Cardiac muscle cell (in vitro differentiated cells and primary cell): ENCODE measurements at regions not wholly inside any gene's neighbourhood (a gene's known extent, or its start where the extent isn't known, plus 50 kb on each side); places are given as distances from the start of the nearest gene placed in this dataset.

Experiments used
- DNase-seq, 2 donors: peaks; one replicate each; pipeline versions ENCODE4 v3.0.0 to v3.0.0-alpha.2; 2010 to 2017; ENCODE audit warnings: low read depth in 1 of 2, low spot score in 1 of 2
- H3K27ac ChIP-seq: fragments of 200-600 bp; sonication (generic); 2 replicates; pipeline ENCODE4 v1.5.1; 2016
- H3K27me3 ChIP-seq: fragments of 200-600 bp; sonication (generic); 2 replicates; pipeline ENCODE4 v1.6.0; 2016; ENCODE audit warnings: control low read depth
- H3K36me3 ChIP-seq: fragments of 200-600 bp; sonication (generic); 2 replicates; pipeline ENCODE4 v1.5.1; 2016; ENCODE audit warnings: control low read depth
- H3K4me1 ChIP-seq: fragments of 200-600 bp; sonication (generic); 2 replicates; pipeline ENCODE4 v1.8.1; 2017; ENCODE audit warnings: low read depth, mild to moderate bottlenecking, mixed run types
- H3K4me3 ChIP-seq: fragments of 200-600 bp; sonication (generic); 2 replicates; pipeline ENCODE4 v1.5.1; 2016; ENCODE audit warnings: mild to moderate bottlenecking
- H3K9me3 ChIP-seq: fragments of 200-600 bp; sonication (generic); 2 replicates; pipeline ENCODE4 v1.5.1; 2017; ENCODE audit warnings: low read depth, mild to moderate bottlenecking, control low read depth
- CTCF ChIP-seq: IDR thresholded peaks from 2 replicates; pipeline ENCODE4 v1.5.1; 2012; ENCODE audit warnings: low read depth, mild to moderate bottlenecking, low read length

GRCh38 chr12:91316907-91317269, 134.3 kb upstream of the DCN start:
- no peak overlapping the region for H3K4me3 ChIP-seq
- H3K9me3 ChIP-seq: no peaks in the 10 kb centered on the region
- no peaks in the 10 kb centered on the region for H3K27me3 ChIP-seq
- TF ChIP-seq CTCF: no peak
- no peak overlapping the region for H3K27ac ChIP-seq
- H3K36me3 ChIP-seq: no peaks in the 10 kb centered on the region
- no peaks in the 10 kb centered on the region for H3K4me1 ChIP-seq
- DNase-seq: peak in 1 of 2 donors; percentile 40

GRCh38 chr12:91316161-91316906, 133.7 kb upstream of the DCN start:
- Histone ChIP-seq H3K27me3 (no peaks in the 10 kb centered on the region), H3K9me3 (no peaks in the 10 kb centered on the region), H3K36me3 (no peaks in the 10 kb centered on the region), H3K4me1 (no peaks in the 10 kb centered on the region), H3K4me3 (no peak overlapping the region), H3K27ac (no peak overlapping the region)
- DNase-seq: peak in 1 of 2 donors; percentile 16
- TF ChIP-seq CTCF: no peak

- H3K9me3 ChIP-seq: no peaks in the 10 kb centered on the region
- no peak overlapping the region for H3K27ac ChIP-seq
- TF ChIP-seq CTCF: no peak
These were observed 128.5 kb upstream of the DCN start for GRCh38 chr12:91311081-91311480.

GRCh38 chr12:91309450-91309849, 126.8 kb upstream of the DCN start:
- TF ChIP-seq CTCF: no peak
- Histone ChIP-seq H3K36me3 (no peaks in the 10 kb centered on the region), H3K4me1 (no peaks in the 10 kb centered on the region), H3K27me3 (no peaks in the 10 kb centered on the region), H3K4me3 (no peak overlapping the region), H3K27ac (no peak overlapping the region), H3K9me3 (no peaks in the 10 kb centered on the region)
- DNase-seq: no peak

More at GRCh38 chr12:91311081-91311480, 128.5 kb upstream of the DCN start:
- Histone ChIP-seq H3K36me3 (no peaks in the 10 kb centered on the region), H3K4me3 (no peak overlapping the region), H3K27me3 (no peaks in the 10 kb centered on the region), H3K4me1 (no peaks in the 10 kb centered on the region)
- no peak for DNase-seq

- no peaks in the 10 kb centered on the region for H3K9me3 ChIP-seq
- H3K4me1 ChIP-seq: no peaks in the 10 kb centered on the region
- H3K4me3 ChIP-seq: no peak overlapping the region
- H3K27ac ChIP-seq: no peak overlapping the region
- no peaks in the 10 kb centered on the region for H3K27me3 ChIP-seq
- no peak for DNase-seq
- no peak for TF ChIP-seq CTCF
- no peaks in the 10 kb centered on the region for H3K36me3 ChIP-seq
These were observed 125.5 kb upstream of the DCN start for GRCh38 chr12:91307957-91308670.
